ENCODE measurements at regions not wholly inside any gene's neighbourhood (a gene's known extent, or its start where the extent isn't known, plus 50 kb on each side); places are given as distances from the start of the nearest gene placed in this dataset.

DNA sequence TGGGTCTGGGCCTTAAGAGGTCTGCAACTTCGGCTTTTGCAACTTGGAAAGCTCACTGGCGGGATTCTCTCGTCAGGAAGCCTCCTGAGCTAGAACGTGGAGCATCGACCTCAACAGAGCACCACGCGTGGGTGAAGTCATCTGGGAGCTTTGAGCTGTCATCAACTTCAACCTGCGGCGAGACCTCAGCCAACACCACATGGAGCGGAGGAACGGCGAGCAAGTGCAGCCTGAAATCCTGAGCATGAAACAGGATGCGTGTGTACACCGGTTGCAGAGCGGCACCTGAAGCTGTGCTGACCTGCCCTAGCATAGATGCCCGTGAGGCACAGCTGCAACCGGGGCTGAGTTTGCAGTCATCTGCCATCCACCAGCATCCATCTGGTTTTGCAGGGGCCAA, 295.7 kb upstream of the SHH start:
- TF ChIP-seq, protein P1, sequence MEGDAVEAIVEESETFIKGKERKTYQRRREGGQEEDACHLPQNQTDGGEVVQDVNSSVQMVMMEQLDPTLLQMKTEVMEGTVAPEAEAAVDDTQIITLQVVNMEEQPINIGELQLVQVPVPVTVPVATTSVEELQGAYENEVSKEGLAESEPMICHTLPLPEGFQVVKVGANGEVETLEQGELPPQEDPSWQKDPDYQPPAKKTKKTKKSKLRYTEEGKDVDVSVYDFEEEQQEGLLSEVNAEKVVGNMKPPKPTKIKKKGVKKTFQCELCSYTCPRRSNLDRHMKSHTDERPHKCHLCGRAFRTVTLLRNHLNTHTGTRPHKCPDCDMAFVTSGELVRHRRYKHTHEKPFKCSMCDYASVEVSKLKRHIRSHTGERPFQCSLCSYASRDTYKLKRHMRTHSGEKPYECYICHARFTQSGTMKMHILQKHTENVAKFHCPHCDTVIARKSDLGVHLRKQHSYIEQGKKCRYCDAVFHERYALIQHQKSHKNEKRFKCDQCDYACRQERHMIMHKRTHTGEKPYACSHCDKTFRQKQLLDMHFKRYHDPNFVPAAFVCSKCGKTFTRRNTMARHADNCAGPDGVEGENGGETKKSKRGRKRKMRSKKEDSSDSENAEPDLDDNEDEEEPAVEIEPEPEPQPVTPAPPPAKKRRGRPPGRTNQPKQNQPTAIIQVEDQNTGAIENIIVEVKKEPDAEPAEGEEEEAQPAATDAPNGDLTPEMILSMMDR (IDR thresholded peaks at IDR 0.05; ENCODE audit: poor library complexity, severe bottlenecking), result no peak
- TF ChIP-seq TAF1 (IDR thresholded peaks at IDR 0.05; ENCODE audit: low read depth) (no peak), REST (IDR thresholded peaks at IDR 0.05; ENCODE audit: borderline replicate concordance) (no peak), EZH2 (IDR thresholded peaks at IDR 0.05; ENCODE audit: borderline replicate concordance, insufficient read depth, low read length, poor library complexity, severe bottlenecking) (no peak), SMC3 (conservative IDR thresholded peaks at IDR 0.05; ENCODE audit: poor library complexity) (no peak), EP300 (conservative IDR thresholded peaks at IDR 0.05; ENCODE audit: poor library complexity, severe bottlenecking) (no peak), RAD21 (conservative IDR thresholded peaks at IDR 0.05) (no peak), MXI1 (conservative IDR thresholded peaks at IDR 0.05; ENCODE audit: poor library complexity, severe bottlenecking) (no peak)

Data from neural cell (in vitro differentiated cells).